ENCODE measurements at regions not wholly inside any gene's neighbourhood (a gene's known extent, or its start where the extent isn't known, plus 50 kb on each side); places are given as distances from the start of the nearest gene placed in this dataset.

GRCh38 chr2:111678161-111678560 lies 205.8 kb downstream of the ANAPC1 start:
- TF ChIP-seq, protein P1, sequence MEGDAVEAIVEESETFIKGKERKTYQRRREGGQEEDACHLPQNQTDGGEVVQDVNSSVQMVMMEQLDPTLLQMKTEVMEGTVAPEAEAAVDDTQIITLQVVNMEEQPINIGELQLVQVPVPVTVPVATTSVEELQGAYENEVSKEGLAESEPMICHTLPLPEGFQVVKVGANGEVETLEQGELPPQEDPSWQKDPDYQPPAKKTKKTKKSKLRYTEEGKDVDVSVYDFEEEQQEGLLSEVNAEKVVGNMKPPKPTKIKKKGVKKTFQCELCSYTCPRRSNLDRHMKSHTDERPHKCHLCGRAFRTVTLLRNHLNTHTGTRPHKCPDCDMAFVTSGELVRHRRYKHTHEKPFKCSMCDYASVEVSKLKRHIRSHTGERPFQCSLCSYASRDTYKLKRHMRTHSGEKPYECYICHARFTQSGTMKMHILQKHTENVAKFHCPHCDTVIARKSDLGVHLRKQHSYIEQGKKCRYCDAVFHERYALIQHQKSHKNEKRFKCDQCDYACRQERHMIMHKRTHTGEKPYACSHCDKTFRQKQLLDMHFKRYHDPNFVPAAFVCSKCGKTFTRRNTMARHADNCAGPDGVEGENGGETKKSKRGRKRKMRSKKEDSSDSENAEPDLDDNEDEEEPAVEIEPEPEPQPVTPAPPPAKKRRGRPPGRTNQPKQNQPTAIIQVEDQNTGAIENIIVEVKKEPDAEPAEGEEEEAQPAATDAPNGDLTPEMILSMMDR (conservative IDR thresholded peaks at IDR 0.05), result no peak
- TF ChIP-seq ZFX (IDR thresholded peaks at IDR 0.05), result no peak
